GM12892 (cell line): ENCODE measurements at regions not wholly inside any gene's neighbourhood (a gene's known extent, or its start where the extent isn't known, plus 50 kb on each side); places are given as distances from the start of the nearest gene placed in this dataset.

ENCODE experiments used
- POLR2A ChIP-seq: IDR thresholded peaks from 2 replicates; pipeline ENCODE4 v1.6.1; 2011; ENCODE audit warnings: low read depth, low read length, control low read depth
- POLR2AphosphoS5 ChIP-seq: IDR thresholded peaks from 2 replicates; pipeline ENCODE4 v1.6.1; 2011; ENCODE audit warnings: low read depth, low read length, control low read depth

DNA sequence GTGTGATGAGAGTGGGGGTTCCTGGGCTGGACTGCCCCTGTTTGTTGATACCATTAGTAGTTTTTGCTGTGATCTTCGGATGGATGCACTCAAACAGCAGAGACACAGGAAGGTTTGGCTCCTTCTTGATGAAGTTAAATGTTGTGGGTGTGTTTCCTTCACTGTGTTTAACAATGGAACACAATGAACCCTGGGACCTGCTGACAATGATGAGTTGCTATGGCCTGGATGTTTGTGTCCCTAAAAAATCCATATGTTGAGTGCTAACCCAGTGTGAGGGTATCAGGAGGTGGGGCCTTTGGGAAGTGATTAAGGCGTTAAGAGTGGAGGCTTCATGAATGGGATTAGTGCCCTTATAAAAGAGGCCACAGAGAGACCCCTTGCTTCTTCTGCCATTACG lies 237.4 kb upstream of the HS6ST1 start:
- TF ChIP-seq POLR2AphosphoS5 = no peak
- no peak for TF ChIP-seq POLR2A
